ENCODE measurements at regions not wholly inside any gene's neighbourhood (a gene's known extent, or its start where the extent isn't known, plus 50 kb on each side); places are given as distances from the start of the nearest gene placed in this dataset.

DNA sequence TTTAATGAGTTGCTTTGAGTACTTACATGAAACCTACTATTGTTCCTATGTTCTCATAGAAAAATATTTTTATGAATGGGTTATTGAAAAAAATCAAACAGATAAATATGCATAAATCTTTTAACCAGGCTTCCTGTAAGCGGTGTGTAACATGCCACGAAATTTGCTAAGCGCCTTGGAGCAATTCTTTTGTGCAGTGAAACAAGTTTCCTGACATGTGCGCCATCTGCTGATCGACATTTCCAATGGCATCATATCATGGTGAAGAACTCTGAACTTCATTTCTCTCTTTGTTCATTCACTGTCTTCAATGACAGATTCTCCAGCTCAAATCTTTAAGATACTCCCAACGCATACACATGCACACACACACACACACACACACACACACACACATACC is 145.6 kb upstream of the NAV3 start:
- Histone ChIP-seq H2AFZ (replicated peaks; ENCODE audit: low read length, poor library complexity) (no peak overlapping the region), H3K18ac (ENCODE audit: low read depth, low read length) (no peak overlapping the region), H3K27me3 (ENCODE audit: control insufficient read depth, insufficient read depth, low read length) (no peaks in the 10 kb centered on the region), H3K56ac (ENCODE audit: extremely low read depth, insufficient read depth, low read length) (no peak overlapping the region), H3K4ac (ENCODE audit: low read depth, low read length) (no peak overlapping the region), H3K14ac (replicated peaks; ENCODE audit: low read depth, low read length) (no peak overlapping the region), H2BK15ac (ENCODE audit: low read depth, low read length) (no peak overlapping the region), H2BK20ac (ENCODE audit: low read depth, low read length) (no peak overlapping the region), H2BK120ac (ENCODE audit: low read depth, low read length) (no peak overlapping the region), H4K20me1 (ENCODE audit: insufficient read depth, low read length) (no peaks in the 10 kb centered on the region), H3K9me1 (ENCODE audit: insufficient read depth, low read length) (no peaks in the 10 kb centered on the region), H3K9me3 (ENCODE audit: control insufficient read depth, insufficient read depth, low read length) (no peaks in the 10 kb centered on the region), H4K8ac (ENCODE audit: low read depth in 2 of 2, low read length in 2 of 2) (no peak overlapping the region), H3K9ac (ENCODE audit: low read depth, low read length) (no peak overlapping the region), H3K36me3 (ENCODE audit: control insufficient read depth, insufficient read depth, low read length) (no peaks in the 10 kb centered on the region), H3K4me2 (ENCODE audit: low read depth, low read length) (no peak overlapping the region), H4K91ac (ENCODE audit: insufficient read depth, low read depth, low read length) (no peak overlapping the region), H3K23ac (ENCODE audit: low read depth, low read length) (no peak overlapping the region), H2AK5ac (ENCODE audit: low read depth, low read length) (no peak overlapping the region), H3K4me3 (ENCODE audit: insufficient read depth, low read depth, low read length) (no peak overlapping the region), H3K79me1 (ENCODE audit: low read depth in 1 of 2, low read length in 2 of 2) (no peaks in the 10 kb centered on the region), H2AK9ac (replicated peaks; ENCODE audit: low read depth, low read length, poor library complexity) (no peak overlapping the region), H2BK5ac (ENCODE audit: low read depth, low read length, poor library complexity, severe bottlenecking) (no peak overlapping the region), H3K27ac (ENCODE audit: insufficient read depth, low read length) (no peak overlapping the region), H4K5ac (ENCODE audit: low read depth, low read length) (no peak overlapping the region), H3K4me1 (ENCODE audit: control insufficient read depth, insufficient read depth, low read length) (no peaks in the 10 kb centered on the region)
- in situ Hi-C loops (cut with MboI; ENCODE audit: low sequenced_read_pairs) (loop anchor here (10.0 kb wide), 1 partner anchor 620 kb away; the partner anchor contains the start of gene E2F7), dilution Hi-C loops (cut with HindIII; ENCODE audit: low sequenced_read_pairs, unreplicated experiment) (loop anchor here (25.0 kb wide), 1 partner anchor 523 kb away; no protein-coding TSS in a partner anchor), intact Hi-C loops (cut with micrococcal nuclease) (loop anchor here (1.0 to 5.0 kb wide), 4 partner anchors 358 to 1064 kb away; no protein-coding TSS in a partner anchor)
- ATAC-seq (ENCODE audit: low read depth), result peak; percentile 87
- TF ChIP-seq MXI1 (IDR thresholded peaks at IDR 0.05; ENCODE audit: borderline replicate concordance, low read depth, low read length) (no peak), RCOR1 (IDR thresholded peaks at IDR 0.05; ENCODE audit: insufficient replicate concordance, low read length) (no peak), NFE2L2 (IDR thresholded peaks at IDR 0.05; ENCODE audit: low read depth, low read length) (no peak), RAD21 (IDR thresholded peaks at IDR 0.05; ENCODE audit: low read length) (peak; percentile 82), MAZ (IDR thresholded peaks at IDR 0.05; ENCODE audit: borderline replicate concordance, low read depth, low read length) (no peak), POLR2A (IDR thresholded peaks at IDR 0.05; ENCODE audit: low read depth, low read length) (no peak), MAFK (IDR thresholded peaks at IDR 0.05; ENCODE audit: low read depth, low read length) (no peak), SMC3 (IDR thresholded peaks at IDR 0.05; ENCODE audit: low read depth, low read length) (peak; percentile 84)
- TF ChIP-seq, protein P1, sequence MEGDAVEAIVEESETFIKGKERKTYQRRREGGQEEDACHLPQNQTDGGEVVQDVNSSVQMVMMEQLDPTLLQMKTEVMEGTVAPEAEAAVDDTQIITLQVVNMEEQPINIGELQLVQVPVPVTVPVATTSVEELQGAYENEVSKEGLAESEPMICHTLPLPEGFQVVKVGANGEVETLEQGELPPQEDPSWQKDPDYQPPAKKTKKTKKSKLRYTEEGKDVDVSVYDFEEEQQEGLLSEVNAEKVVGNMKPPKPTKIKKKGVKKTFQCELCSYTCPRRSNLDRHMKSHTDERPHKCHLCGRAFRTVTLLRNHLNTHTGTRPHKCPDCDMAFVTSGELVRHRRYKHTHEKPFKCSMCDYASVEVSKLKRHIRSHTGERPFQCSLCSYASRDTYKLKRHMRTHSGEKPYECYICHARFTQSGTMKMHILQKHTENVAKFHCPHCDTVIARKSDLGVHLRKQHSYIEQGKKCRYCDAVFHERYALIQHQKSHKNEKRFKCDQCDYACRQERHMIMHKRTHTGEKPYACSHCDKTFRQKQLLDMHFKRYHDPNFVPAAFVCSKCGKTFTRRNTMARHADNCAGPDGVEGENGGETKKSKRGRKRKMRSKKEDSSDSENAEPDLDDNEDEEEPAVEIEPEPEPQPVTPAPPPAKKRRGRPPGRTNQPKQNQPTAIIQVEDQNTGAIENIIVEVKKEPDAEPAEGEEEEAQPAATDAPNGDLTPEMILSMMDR (conservative IDR thresholded peaks at IDR 0.05; ENCODE audit: low read depth, low read length), result peak; percentile 78
- TF ChIP-seq, protein P2, sequence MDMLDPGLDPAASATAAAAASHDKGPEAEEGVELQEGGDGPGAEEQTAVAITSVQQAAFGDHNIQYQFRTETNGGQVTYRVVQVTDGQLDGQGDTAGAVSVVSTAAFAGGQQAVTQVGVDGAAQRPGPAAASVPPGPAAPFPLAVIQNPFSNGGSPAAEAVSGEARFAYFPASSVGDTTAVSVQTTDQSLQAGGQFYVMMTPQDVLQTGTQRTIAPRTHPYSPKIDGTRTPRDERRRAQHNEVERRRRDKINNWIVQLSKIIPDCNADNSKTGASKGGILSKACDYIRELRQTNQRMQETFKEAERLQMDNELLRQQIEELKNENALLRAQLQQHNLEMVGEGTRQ (IDR thresholded peaks at IDR 0.05; ENCODE audit: low read depth, low read length), result no peak
- TF ChIP-seq, protein P3, sequence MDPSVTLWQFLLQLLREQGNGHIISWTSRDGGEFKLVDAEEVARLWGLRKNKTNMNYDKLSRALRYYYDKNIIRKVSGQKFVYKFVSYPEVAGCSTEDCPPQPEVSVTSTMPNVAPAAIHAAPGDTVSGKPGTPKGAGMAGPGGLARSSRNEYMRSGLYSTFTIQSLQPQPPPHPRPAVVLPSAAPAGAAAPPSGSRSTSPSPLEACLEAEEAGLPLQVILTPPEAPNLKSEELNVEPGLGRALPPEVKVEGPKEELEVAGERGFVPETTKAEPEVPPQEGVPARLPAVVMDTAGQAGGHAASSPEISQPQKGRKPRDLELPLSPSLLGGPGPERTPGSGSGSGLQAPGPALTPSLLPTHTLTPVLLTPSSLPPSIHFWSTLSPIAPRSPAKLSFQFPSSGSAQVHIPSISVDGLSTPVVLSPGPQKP (IDR thresholded peaks at IDR 0.05; ENCODE audit: borderline replicate concordance, low read depth, low read length), result no peak
- DNase-seq, result peak; percentile 80
- CTCF ChIA-PET, result interaction anchor here (0.6 to 2.1 kb wide), 9 partner anchors 39 to 636 kb away, joined by 3 to 11 read pairs (median 4); no protein-coding TSS in a partner anchor
- no TSS peak for BruUV-seq (replicated peaks)
- POLR2A ChIA-PET (ENCODE audit: unreplicated experiment), result no interaction called here
- WGBS, 2 experiments (ENCODE audit: extremely low coverage in 2 of 2, insufficient read length in 1 of 2), result 0% methylated on average over 1 of the region's 6 CpGs; no CpG with 5 or more reads in 1 of the 2 experiments

Measured in IMR-90 (cell line).